HG02588 (cell line): ENCODE measurements at regions not wholly inside any gene's neighbourhood (a gene's known extent, or its start where the extent isn't known, plus 50 kb on each side); places are given as distances from the start of the nearest gene placed in this dataset.
"Not testable (repeated sequence)": the region's sequence is repeated elsewhere in the genome, so short reads cannot be mapped to it uniquely, and the experiment has no call there.

Source experiments
- ATAC-seq: cut with Tn5 transposase; IDR thresholded peaks from one replicate; pipeline ENCODE4 v1.9.1; 2021; ENCODE audit warnings: mild to moderate bottlenecking, moderate library complexity; ENCODE audit not compliant: unreplicated experiment

GRCh38 chr1:81307786-81308185, 492.9 kb upstream of the ADGRL2 start:
- ATAC-seq: no peak

GRCh38 chr1:81305997-81306452, 494.7 kb upstream of the ADGRL2 start:
- no peak for ATAC-seq

- ATAC-seq: no peak
These were observed 496.5 kb upstream of the ADGRL2 start for GRCh38 chr1:81304187-81304586.

GRCh38 chr1:81299892-81300291, 500.8 kb upstream of the ADGRL2 start:
- no peak for ATAC-seq

- no peak for ATAC-seq
These were observed 502.5 kb upstream of the ADGRL2 start for GRCh38 chr1:81298266-81298665.

GRCh38 chr1:81296601-81297000, 504.1 kb upstream of the ADGRL2 start:
- ATAC-seq: no peak

GRCh38 chr1:81290326-81290725, 510.4 kb upstream of the ADGRL2 start:
- ATAC-seq: no peak

GRCh38 chr1:81288689-81289088, 512.0 kb upstream of the ADGRL2 start:
- no peak for ATAC-seq

GRCh38 chr1:81287411-81288080, 513.2 kb upstream of the ADGRL2 start:
- ATAC-seq: no peak

- ATAC-seq: no peak
These were observed 530.7 kb upstream of the ADGRL2 start for GRCh38 chr1:81270051-81270450.

GRCh38 chr1:81264976-81265375, 535.8 kb upstream of the ADGRL2 start:
- ATAC-seq: no peak

GRCh38 chr1:81259625-81260411, 540.9 kb upstream of the ADGRL2 start:
- no peak for ATAC-seq

- ATAC-seq: no peak
These were observed 546.2 kb upstream of the ADGRL2 start for GRCh38 chr1:81254560-81254959.

GRCh38 chr1:81254068-81254467, 546.7 kb upstream of the ADGRL2 start:
- ATAC-seq: no peak

- ATAC-seq: no peak
These were observed 548.1 kb upstream of the ADGRL2 start for GRCh38 chr1:81252471-81253151.

GRCh38 chr1:81250825-81251224, 549.9 kb upstream of the ADGRL2 start:
- ATAC-seq: not testable (repeated sequence)

- ATAC-seq: not testable (repeated sequence)
These were observed 555.5 kb upstream of the ADGRL2 start for GRCh38 chr1:81245084-81245715.

GRCh38 chr1:81244612-81245011, 556.1 kb upstream of the ADGRL2 start:
- ATAC-seq: not testable (repeated sequence)

GRCh38 chr1:81242103-81242502, 558.6 kb upstream of the ADGRL2 start:
- no peak for ATAC-seq

GRCh38 chr1:81238129-81238528, 562.6 kb upstream of the ADGRL2 start:
- no peak for ATAC-seq

GRCh38 chr1:81237473-81238089, 563.2 kb upstream of the ADGRL2 start:
- ATAC-seq: no peak
